ENCODE measurements at regions not wholly inside any gene's neighbourhood (a gene's known extent, or its start where the extent isn't known, plus 50 kb on each side); places are given as distances from the start of the nearest gene placed in this dataset.
"Not testable (repeated sequence)": the region's sequence is repeated elsewhere in the genome, so short reads cannot be mapped to it uniquely, and the experiment has no call there.

DNA sequence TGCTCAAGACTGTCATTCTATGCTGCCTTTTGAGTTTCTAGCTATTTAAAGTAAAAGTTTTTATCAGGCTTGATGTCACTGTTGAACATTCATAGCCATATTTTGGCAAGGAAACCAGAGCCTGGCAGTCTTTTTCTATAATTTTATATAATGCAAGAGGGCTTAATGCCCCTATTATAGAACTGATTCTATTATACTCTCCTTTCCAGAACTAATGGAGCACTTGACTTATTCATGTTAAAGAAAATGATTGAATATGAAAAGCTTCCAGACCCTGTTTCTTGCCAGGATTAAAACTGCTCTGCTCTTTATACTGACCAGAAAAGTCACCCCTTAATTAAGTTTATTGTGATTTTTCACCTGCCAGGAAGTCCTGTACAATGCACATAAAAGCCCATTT lies 337.6 kb upstream of the CHRM2 start:
- DNase-seq, result no peak

DNA sequence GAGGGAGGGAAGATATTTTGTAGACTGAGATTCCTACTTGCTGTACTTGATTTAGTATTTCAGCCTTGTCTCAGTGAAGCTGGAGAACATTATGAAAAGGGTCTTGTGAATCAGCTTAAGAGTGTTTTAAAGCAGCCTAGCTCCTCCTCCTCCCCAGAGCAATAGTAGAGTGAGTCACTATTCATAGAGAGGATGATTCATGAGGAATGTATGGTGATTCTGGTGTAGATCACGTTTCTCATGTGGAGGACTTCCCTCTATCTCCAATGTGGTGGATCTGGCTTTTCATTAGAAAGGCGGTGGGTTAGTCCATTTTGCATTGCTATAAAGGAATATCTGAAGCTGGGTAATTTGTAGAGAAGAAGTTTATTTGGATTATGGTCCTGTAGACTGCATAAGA lies 340.1 kb upstream of the CHRM2 start:
- DNase-seq, result no peak

DNA sequence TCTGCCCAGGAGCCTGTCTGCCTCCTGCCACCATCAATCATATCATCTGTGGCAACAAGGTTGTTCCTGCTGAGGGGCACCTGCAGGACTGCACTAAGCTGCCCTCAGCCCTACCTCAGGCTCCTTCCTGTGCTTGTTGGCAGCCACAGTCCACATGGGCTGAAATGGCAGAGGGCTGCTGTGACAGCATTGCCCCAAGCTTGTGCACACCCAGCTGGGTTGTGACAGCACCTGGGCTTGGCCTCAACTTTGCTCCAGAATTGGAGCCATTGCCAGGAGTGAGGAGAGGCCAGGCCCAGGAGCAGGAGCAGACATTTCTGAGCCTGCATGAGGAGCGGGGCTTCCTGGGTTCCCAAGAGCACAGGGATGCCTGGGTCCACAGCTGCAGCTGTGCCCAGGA lies 340.9 kb upstream of the CHRM2 start:
- no peak for DNase-seq

DNA sequence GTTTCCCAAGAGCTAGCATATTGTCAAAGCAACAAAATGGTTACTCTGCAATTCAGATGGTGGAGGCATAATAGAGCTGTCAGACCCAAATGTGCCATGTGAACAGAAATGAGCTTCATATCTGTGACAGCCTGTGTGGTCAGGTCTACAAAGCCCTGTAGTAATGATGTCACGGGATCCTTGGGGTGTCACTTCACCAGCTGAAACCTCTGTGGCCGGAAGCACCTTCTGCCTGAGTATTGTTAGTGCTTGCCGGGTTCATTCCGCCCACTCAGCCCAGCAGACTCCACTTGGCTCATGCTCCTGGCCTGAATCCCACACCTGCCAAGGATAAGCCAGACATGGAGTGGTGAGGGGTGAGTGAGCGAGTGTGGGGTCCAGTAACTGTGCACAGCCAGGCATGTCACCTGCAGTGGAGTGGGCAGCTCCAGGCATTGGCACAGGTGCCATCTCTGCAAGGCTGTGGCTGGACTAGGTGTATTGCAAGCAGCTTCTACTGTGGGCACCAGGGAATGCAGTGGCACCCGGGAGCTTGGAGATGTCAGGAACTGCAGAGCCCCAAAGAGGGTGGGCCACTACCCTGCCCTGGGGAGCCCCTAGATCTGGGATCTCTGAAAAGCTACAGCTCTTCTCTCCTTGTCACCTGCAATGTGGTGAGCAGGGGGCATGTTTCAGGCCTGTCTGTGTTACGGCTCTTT lies 341.9 kb upstream of the CHRM2 start:
- DNase-seq, result no peak

DNA sequence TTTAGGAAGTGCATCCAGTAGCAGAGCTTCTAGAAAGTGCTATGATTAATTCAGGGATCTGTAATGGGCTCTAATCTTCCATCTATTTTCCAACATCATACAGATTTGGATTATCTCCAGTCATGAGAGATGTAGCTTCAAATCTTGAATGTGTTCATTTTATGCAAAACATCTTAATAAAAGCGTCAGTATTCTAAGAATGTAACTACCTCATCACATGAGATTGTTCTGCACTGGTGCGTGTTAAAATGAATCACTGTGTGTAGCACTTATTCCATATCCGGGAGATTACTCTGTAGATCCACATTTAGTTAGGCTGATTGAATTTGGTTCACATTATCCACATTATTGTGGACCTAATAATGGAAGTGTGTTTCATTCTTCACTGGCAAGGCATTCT lies 344.9 kb upstream of the CHRM2 start:
- DNase-seq, result no peak

DNA sequence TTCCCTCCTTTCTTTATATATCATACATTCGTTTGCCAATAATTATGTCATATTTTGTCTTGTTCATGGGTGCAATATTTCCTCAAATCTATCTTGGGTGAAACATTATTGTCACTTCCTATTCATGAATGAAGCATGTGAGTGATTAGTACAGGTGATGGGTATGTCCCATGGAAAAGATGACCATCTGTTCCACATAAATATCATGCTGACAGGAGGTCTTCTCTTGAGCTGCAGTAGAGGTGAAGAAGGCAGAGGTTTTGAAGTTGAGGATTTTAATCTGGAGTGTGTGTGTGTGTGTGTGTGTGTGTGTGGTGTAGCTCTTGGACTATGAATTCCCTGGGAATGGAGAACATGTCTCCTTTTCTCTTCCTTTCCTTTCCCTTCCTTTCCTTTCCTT lies 350.5 kb upstream of the CHRM2 start:
- DNase-seq, result no peak

DNA sequence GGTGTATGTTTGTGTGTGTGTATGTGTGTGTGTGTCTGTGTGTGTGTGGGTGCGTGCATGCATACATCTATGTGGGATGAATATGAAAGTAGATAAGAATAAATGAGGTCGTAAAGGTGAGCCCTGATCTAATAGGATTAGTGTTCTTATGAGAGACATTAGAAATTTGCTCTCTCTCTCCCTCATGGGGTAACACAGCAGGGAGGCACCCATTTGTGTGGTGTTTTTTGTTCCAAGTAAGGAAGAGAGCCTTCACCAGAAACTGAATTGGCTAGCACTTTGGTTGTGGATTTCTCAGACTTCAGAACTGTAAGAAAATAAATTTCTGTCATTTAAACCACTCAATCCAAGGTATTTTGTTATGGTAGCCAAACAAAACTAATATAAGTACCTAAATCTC lies 353.7 kb upstream of the CHRM2 start:
- no peak for DNase-seq

DNA sequence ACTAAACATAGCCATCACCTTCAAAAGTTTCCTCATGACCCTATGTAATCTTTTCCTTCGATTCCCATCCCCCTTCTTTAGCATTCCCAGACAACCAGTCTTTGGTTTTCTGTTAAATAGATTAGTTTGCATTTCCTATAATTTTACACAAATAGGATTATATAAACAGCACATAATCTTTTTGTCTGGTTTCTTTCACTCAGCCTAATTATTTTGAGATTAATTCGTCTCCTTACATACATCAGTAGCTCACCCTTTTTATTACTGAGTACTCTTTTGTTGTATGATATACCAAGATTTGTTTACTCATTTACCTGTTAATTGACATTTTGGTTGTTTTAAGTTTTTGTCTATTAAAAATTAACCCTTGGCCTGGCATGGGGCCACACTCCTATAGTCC lies 354.7 kb upstream of the CHRM2 start:
- no peak for DNase-seq

DNA sequence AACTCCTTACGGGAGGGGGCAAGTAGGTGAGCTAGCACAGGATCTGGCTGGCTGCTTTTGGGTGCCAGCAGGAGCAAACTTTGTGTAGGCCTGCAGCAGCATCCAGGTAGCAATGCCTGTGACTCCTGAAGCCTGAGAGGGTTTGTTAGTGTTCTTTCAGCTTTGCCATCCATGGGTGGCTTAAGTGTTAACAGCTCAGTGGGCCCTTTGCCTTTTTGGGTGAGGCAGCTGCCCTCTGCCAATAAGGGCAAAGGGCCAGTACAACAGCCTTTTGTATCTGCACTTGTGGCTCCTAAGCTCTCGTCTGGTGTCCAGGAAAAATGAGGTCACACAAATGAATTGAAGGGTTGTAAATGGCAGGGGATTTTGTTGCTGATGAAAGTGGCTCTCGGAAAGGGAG lies 359.0 kb upstream of the CHRM2 start:
- DNase-seq, result no peak

DNA sequence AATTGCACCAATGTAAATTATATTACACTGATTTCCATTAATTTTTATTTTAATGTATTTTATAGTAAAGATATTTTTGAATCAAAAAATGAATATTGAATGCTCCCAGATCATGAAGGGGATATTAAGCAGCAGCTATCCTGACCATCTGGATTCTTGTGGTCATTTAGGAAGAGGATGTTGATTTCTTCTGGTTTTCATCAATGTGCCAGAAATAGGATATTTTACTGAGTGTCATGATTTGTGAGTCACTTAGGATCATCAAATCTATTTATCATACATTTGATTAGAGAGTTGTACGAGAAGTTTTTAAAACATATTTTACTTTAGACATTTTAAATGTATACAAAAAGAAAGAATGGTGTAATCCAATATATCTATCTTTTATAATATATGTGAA lies 366.3 kb upstream of the CHRM2 start:
- no peak for DNase-seq

DNA sequence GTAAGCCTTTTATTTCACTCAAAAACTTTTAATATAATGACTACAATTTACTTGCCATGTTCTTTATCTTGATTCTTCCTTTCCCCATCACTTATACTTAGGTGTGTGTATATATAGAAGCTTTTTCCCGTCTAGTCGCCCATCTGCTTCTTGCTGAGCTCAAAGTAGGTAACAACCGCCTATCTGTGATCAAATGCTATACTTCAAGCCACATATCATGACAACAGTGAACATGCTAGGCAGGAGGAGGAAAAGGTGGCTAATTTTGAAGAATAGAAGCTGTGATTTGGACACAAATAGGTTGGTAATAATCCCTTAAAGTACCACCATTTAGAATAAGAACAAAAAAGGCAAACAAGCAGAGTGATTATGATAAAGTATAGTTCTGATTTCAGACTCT lies 367.3 kb upstream of the CHRM2 start:
- DNase-seq, result no peak

DNA sequence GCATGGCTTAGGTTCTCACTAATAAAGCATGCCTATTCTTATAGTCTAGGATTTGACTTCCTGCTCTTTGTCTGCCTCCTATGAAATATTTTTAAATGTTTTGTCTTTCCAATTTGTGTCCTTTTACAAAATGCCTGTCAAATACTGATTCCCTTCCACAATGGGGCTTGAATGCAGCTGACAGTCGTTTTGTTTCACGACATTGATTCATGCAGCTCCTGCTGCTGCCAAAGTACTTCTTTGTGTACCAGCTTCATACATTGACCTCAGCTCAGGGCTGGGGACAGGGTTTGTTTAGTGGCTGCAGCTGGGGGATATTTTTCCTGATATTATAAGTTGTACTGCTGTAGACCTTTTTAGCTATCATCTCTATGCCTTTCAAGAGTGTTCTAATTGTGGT lies 371.9 kb upstream of the CHRM2 start:
- DNase-seq, result no peak

DNA sequence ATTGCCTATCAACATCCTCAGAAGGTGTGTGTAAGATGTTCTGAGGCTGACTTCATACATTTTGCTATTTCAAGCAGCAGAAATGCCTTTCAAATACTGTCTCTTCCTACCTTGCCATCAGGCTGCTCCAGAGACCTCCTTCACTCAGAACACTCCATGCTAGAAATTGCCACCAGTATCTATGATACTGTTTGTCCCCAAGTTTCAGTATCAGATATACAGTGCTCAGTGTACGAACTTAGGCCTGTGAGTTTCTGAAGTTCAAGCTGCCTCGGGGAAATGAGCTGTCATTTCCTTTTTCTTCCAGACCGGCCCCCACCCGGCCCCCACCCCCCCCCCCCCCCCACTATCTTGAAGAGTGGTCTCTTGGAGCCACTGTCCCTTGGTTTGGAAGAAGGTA lies 373.4 kb upstream of the CHRM2 start:
- no peak for DNase-seq

DNA sequence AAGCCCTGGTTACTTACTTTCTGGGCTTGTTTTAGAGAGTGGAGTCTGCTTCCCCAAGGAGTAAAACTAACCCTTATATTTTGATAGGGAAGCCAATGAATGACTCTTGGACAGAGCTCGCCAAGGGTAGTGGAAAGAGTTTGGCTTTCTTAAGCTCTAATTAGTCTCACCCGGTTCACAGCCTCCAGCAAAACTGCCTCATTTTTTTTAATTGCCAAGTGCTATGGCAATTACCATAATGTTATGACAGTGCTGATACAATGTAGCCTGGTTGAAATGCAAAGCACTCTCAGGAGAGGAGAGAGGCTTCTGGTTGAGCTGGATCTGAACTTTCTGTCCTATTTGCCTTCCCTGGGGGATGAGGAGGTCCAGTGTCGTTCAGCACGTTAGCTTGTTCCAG lies 376.1 kb upstream of the CHRM2 start:
- no peak for DNase-seq

DNA sequence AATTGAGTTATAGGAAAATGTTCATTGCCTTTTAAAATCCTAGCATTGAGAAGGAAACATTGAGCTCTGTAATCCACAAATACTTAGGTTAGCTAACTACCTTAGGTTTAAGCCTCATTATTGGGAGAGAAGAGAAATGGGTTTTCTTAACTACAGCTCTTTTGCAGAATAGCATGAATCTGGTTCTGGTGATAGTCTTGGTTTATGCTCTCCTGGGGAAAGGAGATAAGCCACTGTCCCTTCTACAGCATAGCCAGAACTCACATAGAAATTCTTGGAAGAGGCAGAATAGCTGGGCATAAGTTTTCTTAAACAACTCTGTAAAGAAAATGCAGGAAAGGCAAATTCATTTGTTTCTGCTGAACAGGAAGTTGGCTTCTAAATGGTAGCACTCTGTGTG lies 378.6 kb upstream of the CHRM2 start:
- no peak for DNase-seq

DNA sequence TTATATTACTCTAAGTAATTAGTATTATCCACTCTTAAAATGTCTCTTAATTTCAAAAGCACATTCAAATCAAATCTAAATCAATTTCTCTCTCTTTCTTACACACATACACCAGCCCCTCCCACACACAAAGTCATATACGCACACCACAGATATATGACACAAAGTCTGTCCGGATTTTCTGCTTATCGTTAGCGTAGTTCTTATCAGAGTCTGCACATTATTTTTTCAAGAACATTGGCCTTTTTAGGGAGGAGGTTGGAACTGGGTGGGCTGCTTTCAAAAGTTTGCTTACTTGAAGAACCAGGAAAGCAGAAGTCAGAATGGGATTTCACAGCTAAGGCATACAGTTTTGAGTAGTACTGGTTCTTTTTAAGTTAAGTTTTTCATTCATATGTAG lies 387.6 kb upstream of the CHRM2 start:
- DNase-seq, result no peak

DNA sequence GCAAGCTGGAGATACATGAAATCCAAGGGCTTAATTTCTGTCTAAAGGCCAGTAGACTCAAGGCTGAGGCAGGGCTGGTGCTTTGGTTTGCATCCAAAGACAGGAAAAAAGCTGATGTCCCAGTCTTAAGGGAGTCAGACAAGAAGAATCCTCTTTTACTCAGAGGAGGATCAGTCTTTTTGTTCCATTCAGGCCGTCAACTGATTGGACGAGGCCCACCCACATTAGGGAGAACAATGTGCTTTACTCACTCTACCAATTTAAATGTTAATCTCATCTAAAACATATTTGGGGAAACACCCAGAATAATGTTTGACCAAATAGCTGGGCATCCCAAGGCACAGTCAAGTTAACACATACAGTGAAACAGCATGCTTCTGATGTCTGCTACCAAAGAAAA lies 388.5 kb upstream of the CHRM2 start:
- no peak for DNase-seq

DNA sequence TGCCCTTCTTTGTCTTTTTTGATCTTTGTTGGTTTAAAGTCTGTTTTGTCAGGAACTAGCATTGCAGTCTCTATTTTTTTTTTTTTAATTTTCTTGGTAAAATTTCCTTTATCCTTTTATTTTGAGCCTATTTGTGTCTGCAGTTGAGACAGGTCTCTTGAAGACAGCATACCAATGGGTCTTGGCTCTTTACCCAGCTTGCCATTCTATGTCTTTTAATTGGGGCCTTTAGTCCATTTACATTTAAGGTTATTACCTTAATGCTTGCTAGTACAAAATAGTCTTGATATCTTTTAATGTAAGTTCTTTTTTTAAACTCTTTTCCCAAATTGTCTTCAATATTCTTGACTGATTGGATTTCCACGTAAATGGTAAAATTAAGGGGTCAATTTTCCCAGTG lies 398.3 kb upstream of the CHRM2 start:
- DNase-seq, result no peak

DNA sequence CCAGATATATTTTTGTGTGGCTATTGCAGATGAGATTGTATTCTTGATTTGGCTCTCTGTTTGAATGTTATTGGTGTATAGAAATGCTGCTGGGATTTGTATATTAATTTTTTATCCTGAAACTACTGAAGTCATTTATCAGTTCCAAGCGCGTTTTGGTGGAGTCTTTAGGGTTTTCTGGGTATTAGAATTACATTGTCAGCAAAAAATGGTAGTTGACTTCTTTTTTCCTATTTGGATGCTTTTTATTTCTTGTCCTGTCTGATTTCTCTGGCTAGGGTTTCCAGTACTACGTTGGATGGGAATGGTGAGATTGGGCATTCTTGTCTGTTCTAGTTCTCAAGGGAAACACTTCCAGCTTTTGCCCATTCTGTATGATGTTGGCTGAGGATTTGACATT lies 415.5 kb upstream of the CHRM2 start:
- DNase-seq, result no peak

DNA sequence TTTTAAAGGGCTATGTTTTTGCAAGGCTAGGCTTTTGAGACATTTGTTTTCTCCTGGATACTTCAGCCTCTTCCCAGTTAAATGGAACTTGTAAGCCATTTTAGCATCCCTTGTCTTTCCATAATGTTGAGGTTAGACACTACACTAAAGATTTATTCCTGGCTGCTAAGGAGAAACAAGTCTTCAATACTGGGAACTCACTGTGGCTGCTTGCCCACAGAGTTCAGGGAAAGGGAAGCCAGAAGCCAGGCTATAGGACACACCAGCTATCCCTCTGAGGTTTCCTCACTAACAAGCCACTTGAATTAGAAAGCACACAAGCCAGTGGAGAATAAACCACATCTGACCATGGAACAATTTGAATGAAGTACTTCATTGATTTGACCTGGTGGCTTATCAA lies 421.7 kb upstream of the CHRM2 start:
- DNase-seq, result no peak

DNA sequence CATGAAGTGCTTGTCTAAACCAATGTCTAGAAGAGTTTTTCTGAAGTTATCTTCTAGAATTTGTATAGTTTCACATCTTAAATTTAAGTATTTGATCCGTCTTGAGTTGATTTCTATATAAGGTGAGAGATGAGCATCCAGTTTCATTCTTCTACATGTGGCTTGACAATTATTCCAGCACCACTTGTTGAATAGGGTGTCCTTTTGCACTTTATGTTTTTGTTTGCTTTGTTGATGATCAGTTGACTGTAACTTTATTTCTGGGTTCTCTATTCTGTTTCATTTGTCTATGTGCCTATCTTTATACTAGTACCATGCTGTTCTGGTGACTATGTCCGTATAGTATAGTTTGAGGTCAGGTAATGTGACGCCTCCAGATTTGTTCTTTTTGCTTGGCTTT lies 426.6 kb upstream of the CHRM2 start:
- no peak for DNase-seq

DNA sequence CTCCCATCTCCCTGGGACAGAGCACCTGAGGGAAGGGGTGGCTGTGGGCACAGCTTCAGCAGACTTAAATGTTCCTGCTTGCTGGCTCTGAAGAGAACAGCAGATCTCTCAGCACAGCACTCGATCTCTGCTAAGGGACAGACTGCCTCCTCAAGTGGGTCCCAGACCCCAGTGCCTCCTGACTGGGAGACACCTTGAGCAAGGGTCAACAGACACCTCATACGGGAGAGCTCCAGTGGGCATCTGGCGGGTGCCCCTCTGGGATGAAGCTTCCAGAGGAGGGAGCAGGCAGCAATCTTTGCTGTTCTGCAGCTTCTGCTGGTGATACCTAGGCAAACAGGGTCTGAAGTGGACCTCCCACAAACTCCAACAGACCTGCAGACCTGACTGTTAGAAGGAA lies 436.7 kb upstream of the CHRM2 start:
- not testable (repeated sequence) for DNase-seq

DNA sequence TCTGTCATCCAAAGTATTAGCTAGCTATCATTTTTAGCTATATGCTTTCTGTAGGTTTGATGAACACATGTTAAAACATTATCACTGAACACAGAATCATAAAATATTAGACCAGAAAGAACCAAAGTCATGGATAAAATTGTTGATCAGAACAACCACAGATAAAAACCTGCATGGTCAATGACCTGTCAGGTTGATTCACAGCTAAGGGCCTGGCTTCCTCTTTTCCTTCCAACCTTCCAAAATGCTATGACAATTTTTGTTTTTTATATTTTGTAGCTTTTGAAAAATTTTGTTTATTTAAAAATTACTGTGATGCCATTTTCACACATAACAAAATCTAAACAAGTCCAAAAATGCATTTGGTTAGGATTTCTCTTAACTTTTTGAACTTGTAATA lies 444.4 kb upstream of the CHRM2 start:
- no peak for DNase-seq

DNA sequence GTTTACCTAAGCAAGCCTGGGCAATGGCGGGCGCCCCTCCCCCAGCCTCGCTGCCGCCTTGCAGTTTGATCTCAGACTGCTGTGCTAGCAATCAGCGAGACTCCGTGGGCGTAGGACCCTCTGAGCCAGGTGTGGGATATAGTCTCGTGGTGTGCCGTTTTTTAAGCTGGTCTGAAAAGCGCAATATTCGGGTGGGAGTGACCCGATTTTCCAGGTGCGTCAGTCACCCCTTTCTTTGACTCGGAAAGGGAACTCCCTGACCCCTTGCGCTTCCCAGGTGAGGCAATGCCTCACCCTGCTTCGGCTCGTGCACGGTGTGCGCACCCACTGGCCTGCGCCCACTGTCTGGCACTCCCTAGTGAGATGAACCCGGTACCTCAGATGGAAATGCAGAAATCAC lies 442.6 kb upstream of the MTPN start:
- not testable (repeated sequence) for DNase-seq

DNA sequence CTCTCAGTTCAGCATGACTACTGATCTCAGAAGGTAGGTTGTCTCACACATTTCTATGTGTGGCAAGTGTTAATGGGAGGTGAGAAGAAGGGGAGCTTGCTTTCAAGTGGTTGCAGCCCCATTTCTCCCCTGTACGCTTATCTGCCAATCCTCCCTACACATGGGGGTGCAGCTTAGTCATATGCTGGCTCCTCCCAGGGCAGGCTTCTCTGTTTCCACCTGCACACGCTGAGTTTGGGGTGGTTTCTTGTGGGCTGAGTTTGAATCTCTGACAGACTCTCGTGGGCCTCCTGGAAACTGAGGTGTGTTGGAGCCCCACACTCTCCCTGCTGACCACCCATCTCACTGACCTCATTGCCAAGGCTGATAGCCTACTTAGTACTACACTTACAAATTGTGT lies 435.8 kb upstream of the MTPN start:
- DNase-seq, result no peak
